ENCODE measurements at regions not wholly inside any gene's neighbourhood (a gene's known extent, or its start where the extent isn't known, plus 50 kb on each side); places are given as distances from the start of the nearest gene placed in this dataset.
"Not testable (repeated sequence)": the region's sequence is repeated elsewhere in the genome, so short reads cannot be mapped to it uniquely, and the experiment has no call there.

GRCh38 chr11:98365941-98366340 is 654.8 kb upstream of the CNTN5 start:
- no peak for DNase-seq (ENCODE audit: low spot score, unreplicated experiment)
- Mint-ChIP-seq H3K4me3 (ENCODE audit: low read depth) (no peak overlapping the region), H3K9me3 (ENCODE audit: low read depth) (no peaks in the 10 kb centered on the region), H3K27ac (no peak overlapping the region), H3K4me1 (ENCODE audit: low read depth) (peaks cover 5% of the 10 kb centered on the region), H3K27me3 (peaks cover 10% of the 10 kb centered on the region), H3K36me3 (ENCODE audit: insufficient read depth) (no peaks in the 10 kb centered on the region)
- TF ChIP-seq CTCF (IDR thresholded peaks at IDR 0.05; ENCODE audit: unreplicated experiment), result no peak

DNA sequence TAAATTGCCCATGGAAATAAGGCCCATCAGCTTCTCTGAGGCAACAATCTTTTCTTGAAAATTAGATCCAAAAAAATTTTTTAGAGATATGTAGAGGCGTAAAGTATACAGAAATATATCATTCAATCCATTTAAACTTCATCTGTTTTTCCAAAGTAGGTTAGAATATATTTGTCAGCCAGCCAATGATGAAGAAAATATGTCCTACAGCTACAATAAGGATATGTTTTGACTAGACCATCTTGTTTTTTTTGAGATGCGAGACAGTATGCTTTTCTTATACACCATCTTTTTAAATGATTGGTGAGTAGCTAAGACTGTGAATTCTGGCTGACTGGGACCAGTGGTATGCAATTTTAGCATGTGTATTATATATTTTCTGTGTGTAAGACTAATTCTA is 630.4 kb upstream of the CNTN5 start:
- Mint-ChIP-seq H3K36me3 (ENCODE audit: insufficient read depth) (no peaks in the 10 kb centered on the region), H3K27me3 (no peaks in the 10 kb centered on the region), H3K4me3 (ENCODE audit: low read depth) (no peak overlapping the region), H3K27ac (no peak overlapping the region), H3K4me1 (ENCODE audit: low read depth) (no peaks in the 10 kb centered on the region), H3K9me3 (ENCODE audit: low read depth) (peaks cover 7% of the 10 kb centered on the region)
- no peak for TF ChIP-seq CTCF (IDR thresholded peaks at IDR 0.05; ENCODE audit: unreplicated experiment)
- DNase-seq (ENCODE audit: low spot score, unreplicated experiment), result no peak

DNA sequence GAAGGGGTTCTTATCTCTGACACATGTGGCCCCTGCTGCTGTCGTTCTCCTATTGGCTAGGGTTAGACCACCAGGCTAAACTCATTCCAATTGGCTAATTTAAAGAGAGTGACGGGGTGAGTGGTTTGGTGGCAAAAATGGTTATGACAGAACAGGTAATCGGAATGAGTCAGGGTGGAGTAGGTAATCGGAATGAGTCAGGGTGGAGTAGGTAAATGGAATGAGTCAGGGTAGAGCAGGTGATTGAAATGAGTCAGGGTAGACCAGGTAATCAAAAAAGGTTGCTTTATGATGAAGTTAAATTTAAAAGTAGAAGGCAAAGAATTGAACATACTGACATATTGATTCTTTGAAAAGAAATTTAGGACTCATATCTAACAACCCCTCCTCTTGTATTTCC is 626.2 kb upstream of the CNTN5 start:
- H3K4me3 Mint-ChIP-seq (ENCODE audit: low read depth); H3K27me3 Mint-ChIP-seq; DNase-seq (ENCODE audit: low spot score, unreplicated experiment); H3K27ac Mint-ChIP-seq; H3K9me3 Mint-ChIP-seq (ENCODE audit: low read depth); H3K4me1 Mint-ChIP-seq (ENCODE audit: low read depth); H3K36me3 Mint-ChIP-seq (ENCODE audit: insufficient read depth): not testable (repeated sequence)

DNA sequence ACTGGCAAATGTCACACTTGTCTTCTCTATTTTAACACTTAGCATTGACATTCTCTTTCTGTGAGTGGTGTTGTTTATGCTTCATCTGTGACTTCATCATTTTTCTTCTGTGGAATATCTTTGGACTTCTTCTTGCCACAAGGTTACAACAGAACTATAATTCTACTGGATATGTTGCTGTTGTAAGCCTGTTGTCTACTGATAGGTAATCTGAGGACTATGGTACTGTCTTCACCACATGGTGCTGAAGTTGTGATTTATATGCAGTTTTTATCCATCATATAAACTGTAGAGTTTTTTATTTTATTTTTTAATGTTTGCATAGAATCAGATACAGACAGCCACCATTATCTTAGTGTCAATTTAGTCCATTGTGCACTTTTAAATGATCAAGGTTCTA is 622.2 kb upstream of the CNTN5 start:
- Mint-ChIP-seq H3K4me3 (ENCODE audit: low read depth) (no peak overlapping the region), H3K27ac (no peak overlapping the region), H3K9me3 (ENCODE audit: low read depth) (peaks cover 4% of the 10 kb centered on the region), H3K36me3 (ENCODE audit: insufficient read depth) (no peaks in the 10 kb centered on the region), H3K27me3 (no peaks in the 10 kb centered on the region), H3K4me1 (ENCODE audit: low read depth) (no peaks in the 10 kb centered on the region)
- no peak for DNase-seq (ENCODE audit: low spot score, unreplicated experiment)
- TF ChIP-seq CTCF (IDR thresholded peaks at IDR 0.05; ENCODE audit: unreplicated experiment), result no peak

- peaks cover 2% of the 10 kb centered on the region for H3K4me1 Mint-ChIP-seq (ENCODE audit: low read depth)
- no peak for TF ChIP-seq CTCF (IDR thresholded peaks at IDR 0.05; ENCODE audit: unreplicated experiment)
- no peaks in the 10 kb centered on the region for H3K9me3 Mint-ChIP-seq (ENCODE audit: low read depth)
- DNase-seq (ENCODE audit: low spot score, unreplicated experiment), result no peak
- no peak overlapping the region for H3K4me3 Mint-ChIP-seq (ENCODE audit: low read depth)
- H3K27ac Mint-ChIP-seq, result no peak overlapping the region
- no peaks in the 10 kb centered on the region for H3K36me3 Mint-ChIP-seq (ENCODE audit: insufficient read depth)
- no peaks in the 10 kb centered on the region for H3K27me3 Mint-ChIP-seq
Measured at GRCh38 chr11:98409069-98409468, 611.7 kb upstream of the CNTN5 start.

GRCh38 chr11:98411777-98412176 is 609.0 kb upstream of the CNTN5 start:
- no peaks in the 10 kb centered on the region for H3K27me3 Mint-ChIP-seq
- H3K9me3 Mint-ChIP-seq (ENCODE audit: low read depth), result no peaks in the 10 kb centered on the region
- H3K27ac Mint-ChIP-seq, result no peak overlapping the region
- no peak for DNase-seq (ENCODE audit: low spot score, unreplicated experiment)
- no peak overlapping the region for H3K4me3 Mint-ChIP-seq (ENCODE audit: low read depth)
- peaks cover 4% of the 10 kb centered on the region for H3K4me1 Mint-ChIP-seq (ENCODE audit: low read depth)
- no peaks in the 10 kb centered on the region for H3K36me3 Mint-ChIP-seq (ENCODE audit: insufficient read depth)
- no peak for TF ChIP-seq CTCF (IDR thresholded peaks at IDR 0.05; ENCODE audit: unreplicated experiment)

Measured in progenitor cell of endocrine pancreas (in vitro differentiated cells).